H1 (cell line): ENCODE measurements at regions not wholly inside any gene's neighbourhood (a gene's known extent, or its start where the extent isn't known, plus 50 kb on each side); places are given as distances from the start of the nearest gene placed in this dataset.

ENCODE experiments used
- CTCF ChIA-PET: fragments of 300-600 bp; sonication (Branson Sonifier 250); formaldehyde crosslinking; loops from one replicate; lab custom pipeline; 2021; ENCODE audit not compliant: partially characterized antibody; lab: Charles Lee
- POLR2A ChIA-PET: fragments of 300-600 bp; sonication (Branson Sonifier 250); formaldehyde crosslinking; loops from one replicate; lab custom pipeline; 2021; ENCODE audit warnings: inconsistent platforms; ENCODE audit not compliant: partially characterized antibody; lab: Charles Lee
- DNase-seq, 2 experiments: peaks; one replicate each; pipeline versions ENCODE4 v3.0.0 to v3.0.0-alpha.2; 2010 to 2022; ENCODE audit warnings: low spot score in 2 of 2, low read depth in 1 of 2, mixed read lengths in 1 of 2
- FAIRE-seq: peaks from 2 replicates; lab custom pipeline; 2011; peaks lifted over from hg19 to GRCh38; lab: Jason Lieb, UNC
- H2AFZ ChIP-seq: 2 replicates; pipeline ENCODE4 v1.8.1; 2012; ENCODE audit warnings: low read length, inconsistent platforms
- H2AK5ac ChIP-seq: 2 replicates; pipeline ENCODE4 v1.6.1; 2013; ENCODE audit warnings: low read depth, low read length
- H2BK120ac ChIP-seq: replicated peaks from 2 replicates; pipeline ENCODE3; 2013; ENCODE audit warnings: low read depth, low read length, inconsistent platforms
- H2BK12ac ChIP-seq: 2 replicates; pipeline ENCODE4 v1.6.1; 2013; ENCODE audit warnings: low read depth, low read length
- H2BK15ac ChIP-seq: 2 replicates; pipeline ENCODE4 v1.6.1; 2013; ENCODE audit warnings: low read length
- H2BK20ac ChIP-seq: 2 replicates; pipeline ENCODE4 v1.6.1; 2013; ENCODE audit warnings: low read length
- H2BK5ac ChIP-seq: 2 replicates; pipeline ENCODE4 v1.6.1; 2013; ENCODE audit warnings: low read depth, low read length
- H3K14ac ChIP-seq: 2 replicates; pipeline ENCODE4 v1.6.1; 2013; ENCODE audit warnings: inconsistent platforms; ENCODE audit not compliant: insufficient read length
- H3K18ac ChIP-seq: 2 replicates; pipeline ENCODE4 v1.6.1; 2013; ENCODE audit warnings: low read length; ENCODE audit errors: extremely low read depth
- H3K23ac ChIP-seq: 2 replicates; pipeline ENCODE4 v1.6.1; 2013; ENCODE audit warnings: inconsistent platforms; ENCODE audit not compliant: insufficient read length
- H3K23me2 ChIP-seq: 2 replicates; pipeline ENCODE4 v1.6.1; 2013; ENCODE audit warnings: low read depth, low read length
- H3K27ac ChIP-seq: 2 replicates; pipeline ENCODE4 v1.6.1; 2011; ENCODE audit warnings: low read depth, low read length, inconsistent platforms
- H3K27me3 ChIP-seq, 4 experiments: replicated peaks in 1 of 4; 1 replicate in 1 of 4; 2 replicates in 3 of 4; pipeline versions ENCODE4 v1.6.1 to v1.8.1; 2011 to 2013; ENCODE audit warnings: low read length in 3 of 4, mild to moderate bottlenecking in 3 of 4, inconsistent platforms in 2 of 4, mixed read lengths in 2 of 4, moderate library complexity in 1 of 4; ENCODE audit not compliant: control insufficient read depth in 3 of 4, insufficient read depth in 3 of 4; ENCODE audit errors: extremely low read depth in 1 of 4
- H3K36me3 ChIP-seq, 4 experiments: 2 replicates each; pipeline versions ENCODE4 v1.6.1 to v1.8.1; 2011 to 2013; ENCODE audit warnings: mild to moderate bottlenecking in 4 of 4, low read length in 3 of 4, moderate library complexity in 2 of 4, control low read depth in 1 of 4, inconsistent platforms in 1 of 4; ENCODE audit not compliant: insufficient read depth in 4 of 4, control insufficient read depth in 2 of 4
- H3K4ac ChIP-seq: replicated peaks from 2 replicates; pipeline ENCODE3; 2013; ENCODE audit warnings: low read length, low read depth, mixed read lengths, inconsistent platforms; ENCODE audit not compliant: insufficient read length
- H3K4me1 ChIP-seq, 4 experiments: replicated peaks in 1 of 4; 1 replicate in 1 of 4; 2 replicates in 3 of 4; pipeline versions ENCODE4 v1.6.1 to v1.8.1; 2011 to 2013; ENCODE audit warnings: low read length in 3 of 4, inconsistent platforms in 2 of 4, mixed read lengths in 1 of 4; ENCODE audit not compliant: insufficient read depth in 4 of 4, control insufficient read depth in 3 of 4
- H3K4me2 ChIP-seq, 2 experiments: 2 replicates each; pipeline versions ENCODE4 v1.6.1 to v1.8.1; 2011 to 2013; ENCODE audit warnings: low read depth in 2 of 2, low read length in 2 of 2, control low read depth in 1 of 2, inconsistent platforms in 1 of 2, mild to moderate bottlenecking in 1 of 2; ENCODE audit not compliant: insufficient read depth in 1 of 2
- H3K4me3 ChIP-seq, 4 experiments: fragments of 200-600, 300-600 bp in 1 of 4; sonication (generic), shearing (Covaris generic), sonication (Bioruptor Twin) in 1 of 4; 2 replicates each; pipeline versions ENCODE4 v1.5.1 to v1.8.1; 2011 to 2016; ENCODE audit warnings: low read length in 4 of 4, low read depth in 3 of 4, control low read depth in 2 of 4, inconsistent platforms in 2 of 4, mild to moderate bottlenecking in 2 of 4, mixed read lengths in 1 of 4, moderate library complexity in 1 of 4; ENCODE audit not compliant: insufficient read depth in 2 of 4; ENCODE audit errors: extremely low read depth in 1 of 4
- H3K56ac ChIP-seq: replicated peaks from 2 replicates; pipeline ENCODE3; 2013; ENCODE audit warnings: low read depth, mild to moderate bottlenecking, mixed read lengths, low read length, inconsistent platforms; ENCODE audit not compliant: insufficient read length
- H3K79me1 ChIP-seq: 2 replicates; pipeline ENCODE4 v1.6.1; 2013; ENCODE audit warnings: low read depth, low read length, control low read depth
- H3K79me2 ChIP-seq, 2 experiments: 2 replicates each; pipeline versions ENCODE4 v1.6.1 to v1.8.1; 2012 to 2013; ENCODE audit warnings: low read length in 2 of 2, mild to moderate bottlenecking in 2 of 2, inconsistent platforms in 1 of 2; ENCODE audit not compliant: insufficient read depth in 2 of 2, control insufficient read depth in 1 of 2
- H3K9ac ChIP-seq, 4 experiments: replicated peaks in 1 of 4; 1 replicate in 1 of 4; 2 replicates in 3 of 4; pipeline versions ENCODE4 v1.6.1 to v1.8.1; 2011 to 2013; ENCODE audit warnings: low read depth in 3 of 4, low read length in 3 of 4, control low read depth in 2 of 4, mild to moderate bottlenecking in 2 of 4, moderate library complexity in 2 of 4, inconsistent platforms in 1 of 4; ENCODE audit errors: extremely low read depth in 1 of 4
- H3K9me3 ChIP-seq, 2 experiments: 2 replicates each; pipeline versions ENCODE4 v1.6.1 to v1.8.1; 2012 to 2013; ENCODE audit warnings: mild to moderate bottlenecking in 2 of 2, moderate library complexity in 2 of 2, control low read depth in 1 of 2, inconsistent platforms in 1 of 2, low read depth in 1 of 2, low read length in 1 of 2, mixed read lengths in 1 of 2; ENCODE audit not compliant: insufficient read depth in 2 of 2
- H4K20me1 ChIP-seq, 2 experiments: replicated peaks in 1 of 2; 2 replicates each; pipeline versions ENCODE3 to v1.8.1; 2011 to 2013; ENCODE audit warnings: inconsistent platforms in 2 of 2, low read length in 2 of 2, mild to moderate bottlenecking in 1 of 2; ENCODE audit not compliant: insufficient read depth in 2 of 2, control insufficient read depth in 1 of 2
- H4K5ac ChIP-seq: 2 replicates; pipeline ENCODE4 v1.6.1; 2013; ENCODE audit warnings: low read length, low read depth, mixed read lengths, inconsistent platforms; ENCODE audit not compliant: insufficient read length
- H4K8ac ChIP-seq: 2 replicates; pipeline ENCODE4 v1.8.0; 2013; ENCODE audit warnings: mild to moderate bottlenecking, moderate library complexity, low read length, inconsistent platforms; ENCODE audit not compliant: insufficient read depth; ENCODE audit errors: extremely low read depth
- H4K91ac ChIP-seq: replicated peaks from 2 replicates; pipeline ENCODE3; 2013; ENCODE audit warnings: low read length, mixed read lengths, inconsistent platforms; ENCODE audit not compliant: insufficient read length
- BRCA1 ChIP-seq: IDR thresholded peaks from 2 replicates; pipeline ENCODE4 v1.6.1; 2012; ENCODE audit warnings: low read depth, low read length, improper control_type of control experiment
- CTBP2 ChIP-seq: IDR thresholded peaks from 2 replicates; pipeline ENCODE4 v1.7.0; 2011; ENCODE audit warnings: borderline replicate concordance, mild to moderate bottlenecking, moderate library complexity, mixed read lengths, low read length; ENCODE audit not compliant: insufficient read depth, insufficient read length
- EZH2 ChIP-seq: fragments of 200-600 bp; sonication (generic); IDR thresholded peaks from 2 replicates; pipeline ENCODE4 v1.7.1; 2012; ENCODE audit warnings: low read depth, mild to moderate bottlenecking, moderate library complexity, low read length, inconsistent platforms; ENCODE audit not compliant: severe bottlenecking
- GTF2F1 ChIP-seq: IDR thresholded peaks from 2 replicates; pipeline ENCODE4 v1.6.1; 2012; ENCODE audit warnings: low read depth, low read length, improper control_type of control experiment, borderline replicate concordance
- NANOG ChIP-seq: IDR thresholded peaks from 2 replicates; pipeline ENCODE4 v1.6.1; 2011; ENCODE audit warnings: low read length, low read depth, mild to moderate bottlenecking, inconsistent platforms; ENCODE audit not compliant: insufficient read depth, poor library complexity, severe bottlenecking
- POLR2A ChIP-seq, 2 experiments: IDR thresholded peaks; 1 replicate in 1 of 2; 2 replicates in 1 of 2; pipeline ENCODE4 v1.6.1; 2011; ENCODE audit warnings: low read depth in 2 of 2, low read length in 2 of 2, mild to moderate bottlenecking in 2 of 2; ENCODE audit errors: control extremely low read depth in 1 of 2
- POU5F1 ChIP-seq: IDR thresholded peaks from 2 replicates; pipeline ENCODE4 v1.6.1; 2011; ENCODE audit warnings: low read depth, mild to moderate bottlenecking, low read length, moderate library complexity
- RAD21 ChIP-seq, 2 experiments: IDR thresholded peaks in 1 of 2; conservative IDR thresholded peaks in 1 of 2; 2 replicates each; pipeline ENCODE4 v1.6.1; 2011; ENCODE audit warnings: low read depth in 2 of 2, low read length in 2 of 2, improper control_type of control experiment in 1 of 2, inconsistent platforms in 1 of 2, mild to moderate bottlenecking in 1 of 2, moderate library complexity in 1 of 2
- SIRT6 ChIP-seq: IDR thresholded peaks from one replicate; pipeline ENCODE4 v1.7.1; 2012; ENCODE audit warnings: low read length, inconsistent platforms
- SIX5 ChIP-seq: IDR thresholded peaks from 2 replicates; pipeline ENCODE4 v1.6.1; 2011; ENCODE audit warnings: mild to moderate bottlenecking, low read depth, low read length
- TAF1 ChIP-seq: IDR thresholded peaks from 2 replicates; pipeline ENCODE4 v1.6.1; 2011; ENCODE audit warnings: mild to moderate bottlenecking, low read depth, low read length
- TCF12 ChIP-seq: IDR thresholded peaks from 2 replicates; pipeline ENCODE4 v1.6.1; 2011; ENCODE audit warnings: low read depth, mild to moderate bottlenecking, low read length
- USF2 ChIP-seq: IDR thresholded peaks from 2 replicates; pipeline ENCODE4 v1.6.1; 2011; ENCODE audit warnings: low read length, improper control_type of control experiment
- WGBS, 2 experiments: shearing (Covaris generic) in 1 of 2; methylation state at CpG; one replicate each; pipeline versions ENCODE4 v1.1.6 to v1.1.7; 2013 to 2015; ENCODE audit warnings: low lambda C conversion rate in 2 of 2, mixed read lengths in 2 of 2, inconsistent platforms in 1 of 2, low coverage in 1 of 2, missing lambda C conversion rate in 1 of 2; ENCODE audit not compliant: insufficient replicate concordance in 2 of 2, insufficient coverage in 1 of 2, insufficient read length in 1 of 2; ENCODE audit errors: extremely low coverage in 1 of 2, missing lambda C conversion rate in 1 of 2; 5-methylcytosine and 5-hydroxymethylcytosine counted together

- Histone ChIP-seq H2BK20ac (no peak overlapping the region), H4K91ac (no peak overlapping the region), H3K27ac (no peak overlapping the region), H3K4me2 (no peak overlapping the region), H2BK12ac (no peak overlapping the region), H3K9ac (no peak overlapping the region), H3K4me3 (no peak overlapping the region), H3K79me2 (no peaks in the 10 kb centered on the region), H3K4me1 (peaks cover 0 to under 1% (median under 1%) of the 10 kb centered on the region in 4 experiments; a peak in 2 of 7 replicates), H3K27me3 (no peaks in the 10 kb centered on the region), H4K20me1 (no peaks in the 10 kb centered on the region), H3K14ac (no peak overlapping the region), H2AFZ (no peak overlapping the region), H2BK5ac (no peak overlapping the region), H3K9me3 (peaks cover 31 to 33% of the 10 kb centered on the region in 2 experiments), H3K56ac (no peak overlapping the region), H3K23me2 (no peaks in the 10 kb centered on the region; the same call in 1 of the 2 replicates), H4K5ac (no peak overlapping the region), H3K23ac (no peak overlapping the region), H4K8ac (no peak overlapping the region), H2AK5ac (no peak overlapping the region), H2BK120ac (no peak overlapping the region), H3K18ac (no peak overlapping the region), H3K36me3 (peaks cover 0 to 9% (median 0%) of the 10 kb centered on the region in 4 experiments; a peak in 2 of 8 replicates), H2BK15ac (no peak overlapping the region), H3K4ac (no peak overlapping the region), H3K79me1 (no peaks in the 10 kb centered on the region)
- CTCF ChIA-PET: interaction anchor here (0.9 to 1.2 kb wide), 2 partner anchors 16 to 42 kb away, joined by 3 read pairs; no protein-coding TSS in a partner anchor
- 82% methylated on average over 4 of the region's 4 CpGs; no CpG with 5 or more reads in 1 of the 2 experiments for WGBS, 2 experiments
- POLR2A ChIA-PET: no interaction called here
- FAIRE-seq (no peak), DNase-seq (no peak)
- TF ChIP-seq USF2 (no peak), TAF1 (no peak), POU5F1 (no peak), RAD21 (IDR thresholded peaks at IDR 0.05 in 1 of 2, conservative IDR thresholded peaks at IDR 0.05 in 1 of 2; ENCODE audit: low read depth in 2 of 2, low read length in 2 of 2) (no peak), SIRT6 (no peak), EZH2 (no peak), GTF2F1 (no peak), SIX5 (no peak), BRCA1 (no peak), POLR2A (IDR thresholded peaks at IDR 0.05; ENCODE audit: control extremely low read depth in 1 of 2, low read depth in 2 of 2, low read length in 2 of 2) (no peak), CTBP2 (no peak), TCF12 (no peak), NANOG (no peak)
Measured at GRCh38 chr4:4724321-4724720, 135.1 kb upstream of the MSX1 start.
